Kidney epithelial cell (primary cell): ENCODE measurements at regions not wholly inside any gene's neighbourhood (a gene's known extent, or its start where the extent isn't known, plus 50 kb on each side); places are given as distances from the start of the nearest gene placed in this dataset.

ENCODE experiments used
- DNase-seq: peaks from one replicate; pipeline ENCODE4 v3.0.0-alpha.2; 2010; ENCODE audit warnings: low read depth
- H3K27me3 ChIP-seq: 2 replicates; pipeline ENCODE4 v1.6.0; 2011; ENCODE audit warnings: low read length; ENCODE audit not compliant: control insufficient read depth, insufficient read depth
- H3K36me3 ChIP-seq: 2 replicates; pipeline ENCODE4 v1.5.1; 2011; ENCODE audit warnings: low read length; ENCODE audit not compliant: control insufficient read depth, insufficient read depth
- H3K4me3 ChIP-seq: 2 replicates; pipeline ENCODE4 v1.5.1; 2011; ENCODE audit warnings: low read depth, mild to moderate bottlenecking, control low read depth, low read length
- CTCF ChIP-seq: IDR thresholded peaks from 2 replicates; pipeline ENCODE4 v1.5.1; 2011; ENCODE audit warnings: mild to moderate bottlenecking, moderate library complexity, low read length, control low read depth, inconsistent platforms; ENCODE audit not compliant: insufficient read depth, poor library complexity, severe bottlenecking

- no peak for TF ChIP-seq CTCF
- DNase-seq = no peak
- Histone ChIP-seq H3K4me3 (no peak overlapping the region), H3K27me3 (no peaks in the 10 kb centered on the region), H3K36me3 (no peaks in the 10 kb centered on the region)
These were observed 92.0 kb upstream of the AHR start for GRCh38 chr7:17206349-17206905.

GRCh38 chr7:17207220-17207619, 91.2 kb upstream of the AHR start:
- H3K27me3 ChIP-seq = no peaks in the 10 kb centered on the region
- DNase-seq = no peak
- TF ChIP-seq CTCF = no peak
- no peak overlapping the region for H3K4me3 ChIP-seq
- H3K36me3 ChIP-seq = no peaks in the 10 kb centered on the region

GRCh38 chr7:17209101-17209500, 89.4 kb upstream of the AHR start:
- no peak for DNase-seq

GRCh38 chr7:17211307-17211836, 87.1 kb upstream of the AHR start:
- Histone ChIP-seq H3K4me3 (no peak overlapping the region), H3K36me3 (no peaks in the 10 kb centered on the region), H3K27me3 (no peaks in the 10 kb centered on the region)
- DNase-seq = no peak
- no peak for TF ChIP-seq CTCF

More at GRCh38 chr7:17209101-17209500, 89.4 kb upstream of the AHR start:
- TF ChIP-seq CTCF = no peak
- Histone ChIP-seq H3K4me3 (no peak overlapping the region), H3K27me3 (no peaks in the 10 kb centered on the region), H3K36me3 (no peaks in the 10 kb centered on the region)

GRCh38 chr7:17212188-17212587, 86.3 kb upstream of the AHR start:
- no peak for DNase-seq
- Histone ChIP-seq H3K36me3 (no peaks in the 10 kb centered on the region), H3K4me3 (no peak overlapping the region), H3K27me3 (no peaks in the 10 kb centered on the region)
- no peak for TF ChIP-seq CTCF

- Histone ChIP-seq H3K27me3 (no peaks in the 10 kb centered on the region), H3K4me3 (no peak overlapping the region), H3K36me3 (no peaks in the 10 kb centered on the region)
- no peak for DNase-seq
- no peak for TF ChIP-seq CTCF
These were observed 70.5 kb upstream of the AHR start for GRCh38 chr7:17227766-17228490.
